ENCODE measurements at regions not wholly inside any gene's neighbourhood (a gene's known extent, or its start where the extent isn't known, plus 50 kb on each side); places are given as distances from the start of the nearest gene placed in this dataset.
"Not testable (repeated sequence)": the region's sequence is repeated elsewhere in the genome, so short reads cannot be mapped to it uniquely, and the experiment has no call there.

DNA sequence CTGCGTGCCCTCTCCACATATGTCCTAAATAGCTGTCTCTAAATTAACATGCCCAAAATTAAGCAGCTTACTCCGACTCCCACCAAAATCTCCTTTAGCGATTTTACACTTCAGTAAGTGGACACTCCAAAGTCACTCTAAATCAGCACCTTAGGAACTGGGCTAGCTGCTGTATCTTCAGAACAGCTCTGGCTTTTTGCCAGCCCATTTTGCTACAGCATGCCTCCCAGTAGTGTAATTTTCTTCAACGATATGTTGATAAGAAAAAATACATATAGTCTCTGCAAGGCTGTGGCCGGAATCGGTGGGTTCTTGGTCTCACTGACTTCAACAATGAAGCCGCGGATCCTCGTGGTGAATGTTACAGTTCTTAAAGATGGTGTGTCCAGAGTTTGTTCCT lies 291.8 kb upstream of the RGPD4 start:
- no peaks in the 10 kb centered on the region for H3K27me3 Mint-ChIP-seq
- peaks cover 5% of the 10 kb centered on the region for H3K9me3 Mint-ChIP-seq
- intact Hi-C loops (cut with micrococcal nuclease) = no loop called here
- H3K4me1 Mint-ChIP-seq (ENCODE audit: low read depth) = no peaks in the 10 kb centered on the region
- H3K27ac Mint-ChIP-seq = no peak overlapping the region
- no peak for DNase-seq
- ChIA-PET CTCF (no interaction called here), POLR2A (no interaction called here)
- no peak overlapping the region for H3K4me3 Mint-ChIP-seq
- H3K36me3 Mint-ChIP-seq = no peaks in the 10 kb centered on the region

DNA sequence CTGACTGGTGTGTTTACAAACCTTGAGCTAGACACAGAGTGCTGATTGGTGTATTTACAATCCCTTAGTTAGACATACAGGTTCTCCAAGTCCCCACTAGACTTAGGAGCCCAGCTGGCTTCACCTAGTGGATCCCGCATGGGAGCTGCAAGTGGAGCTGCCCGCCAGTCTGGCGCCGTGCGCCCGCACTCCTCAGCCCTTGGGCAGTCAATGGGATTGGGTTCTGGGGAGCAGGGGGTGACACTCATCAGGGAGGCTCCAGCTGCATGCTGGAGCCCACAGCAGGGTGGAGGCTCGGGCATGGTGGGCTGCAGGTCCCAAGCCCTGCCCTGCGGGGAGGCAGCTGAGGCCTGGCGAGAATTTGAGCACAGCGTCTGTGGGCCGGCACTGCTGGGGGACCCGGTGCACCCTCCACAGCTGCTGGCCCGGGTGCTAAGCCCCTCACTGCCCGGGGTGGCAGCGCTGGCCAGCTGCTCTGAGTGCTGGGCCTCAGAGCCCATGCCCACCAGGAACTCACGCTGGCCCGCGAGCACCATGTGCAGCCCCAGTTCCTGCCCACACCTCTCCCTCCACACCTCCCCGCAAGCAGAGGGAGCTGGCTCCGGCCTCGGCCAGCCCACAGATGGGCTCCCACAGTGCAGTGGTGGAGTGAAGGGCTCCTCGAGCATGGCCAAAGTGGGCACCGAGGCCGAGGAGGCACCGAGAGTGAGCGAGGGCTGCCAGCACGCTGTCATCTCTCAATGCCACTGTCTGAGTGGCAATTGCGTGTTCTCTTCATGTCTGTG lies 290.6 kb upstream of the RGPD4 start:
- H3K4me3 Mint-ChIP-seq; H3K9me3 Mint-ChIP-seq; H3K27me3 Mint-ChIP-seq; H3K36me3 Mint-ChIP-seq; DNase-seq; CTCF ChIA-PET; H3K4me1 Mint-ChIP-seq (ENCODE audit: low read depth); intact Hi-C loops (cut with micrococcal nuclease); H3K27ac Mint-ChIP-seq; POLR2A ChIA-PET: not testable (repeated sequence)

DNA sequence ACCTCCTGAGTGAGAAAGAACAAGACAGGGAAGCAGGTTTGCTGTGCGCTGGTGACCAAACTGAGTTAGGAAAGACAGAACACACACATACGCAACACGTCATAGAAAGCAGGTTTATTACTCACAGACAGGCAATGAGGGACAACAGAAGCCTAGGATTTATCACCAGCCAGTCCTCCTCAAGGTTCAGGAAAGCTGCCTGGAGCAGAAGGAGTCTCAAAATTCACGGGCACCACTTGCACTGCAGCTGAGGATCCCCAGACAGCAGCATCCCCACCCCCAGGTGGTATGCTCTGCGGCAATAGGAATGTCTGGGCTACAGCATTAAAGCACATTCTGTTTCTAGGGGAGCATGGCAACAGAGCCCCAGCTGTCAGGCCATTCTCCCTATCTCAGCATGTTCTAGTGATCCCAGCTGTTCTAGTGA lies 284.4 kb upstream of the RGPD4 start:
- Mint-ChIP-seq H3K9me3 (no peaks in the 10 kb centered on the region), H3K36me3 (no peaks in the 10 kb centered on the region), H3K27me3 (no peaks in the 10 kb centered on the region), H3K4me3 (no peak overlapping the region), H3K27ac (no peak overlapping the region), H3K4me1 (ENCODE audit: low read depth) (no peaks in the 10 kb centered on the region)
- DNase-seq = no peak
- ChIA-PET POLR2A (no interaction called here), CTCF (no interaction called here)
- intact Hi-C loops (cut with micrococcal nuclease) = no loop called here

DNA sequence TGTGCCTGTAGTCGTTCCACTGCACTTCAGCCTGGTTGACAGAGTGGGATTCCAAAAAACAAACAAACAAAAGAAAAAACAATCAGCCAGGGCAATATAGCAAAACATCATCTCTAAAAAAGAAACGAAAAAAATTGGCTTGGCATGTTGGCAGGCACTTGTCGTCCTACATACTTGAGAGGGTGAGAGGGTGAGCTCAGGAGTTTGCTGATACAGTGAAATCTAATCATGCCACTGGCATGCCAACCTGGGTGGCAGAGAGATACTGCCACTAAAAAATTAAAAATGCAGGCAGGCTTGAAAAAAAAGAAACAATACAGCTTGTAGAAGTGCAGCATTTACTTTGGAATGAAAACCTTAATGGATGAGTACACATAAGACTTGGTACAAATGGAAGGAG lies 282.9 kb upstream of the RGPD4 start:
- no peaks in the 10 kb centered on the region for H3K9me3 Mint-ChIP-seq
- CTCF ChIA-PET = no interaction called here
- H3K4me1 Mint-ChIP-seq (ENCODE audit: low read depth) = no peaks in the 10 kb centered on the region

DNA sequence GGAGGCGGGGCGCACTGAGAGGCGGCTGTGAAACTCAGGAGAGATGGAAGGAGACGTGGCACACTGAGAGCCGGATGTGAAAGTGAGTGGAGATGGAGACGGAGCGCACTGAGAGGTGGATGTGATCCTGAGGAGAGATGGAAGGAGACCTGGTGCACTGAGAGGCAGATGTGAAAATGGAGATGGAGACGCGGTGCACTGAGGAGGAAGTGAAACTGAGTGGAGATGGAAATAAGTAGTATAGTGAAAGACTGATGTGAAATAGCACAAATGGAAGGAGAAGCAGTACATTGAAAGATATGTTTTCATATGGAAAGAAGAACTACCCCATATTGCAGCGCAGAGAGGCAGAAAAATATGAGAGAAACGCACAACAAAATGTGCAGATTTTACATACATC lies 281.6 kb upstream of the RGPD4 start:
- CTCF ChIA-PET = no interaction called here
- Mint-ChIP-seq H3K27me3 (no peaks in the 10 kb centered on the region), H3K27ac (no peak overlapping the region), H3K36me3 (no peaks in the 10 kb centered on the region), H3K4me1 (ENCODE audit: low read depth) (no peaks in the 10 kb centered on the region), H3K4me3 (no peak overlapping the region), H3K9me3 (no peaks in the 10 kb centered on the region)
- POLR2A ChIA-PET = no interaction called here
- no peak for DNase-seq
- intact Hi-C loops (cut with micrococcal nuclease) = no loop called here

More for the DNA sequence above, 282.9 kb upstream of the RGPD4 start:
- DNase-seq = no peak
- intact Hi-C loops (cut with micrococcal nuclease) = no loop called here
- Mint-ChIP-seq H3K27me3 (no peaks in the 10 kb centered on the region), H3K36me3 (no peaks in the 10 kb centered on the region), H3K27ac (no peak overlapping the region), H3K4me3 (no peak overlapping the region)
- POLR2A ChIA-PET = no interaction called here

DNA sequence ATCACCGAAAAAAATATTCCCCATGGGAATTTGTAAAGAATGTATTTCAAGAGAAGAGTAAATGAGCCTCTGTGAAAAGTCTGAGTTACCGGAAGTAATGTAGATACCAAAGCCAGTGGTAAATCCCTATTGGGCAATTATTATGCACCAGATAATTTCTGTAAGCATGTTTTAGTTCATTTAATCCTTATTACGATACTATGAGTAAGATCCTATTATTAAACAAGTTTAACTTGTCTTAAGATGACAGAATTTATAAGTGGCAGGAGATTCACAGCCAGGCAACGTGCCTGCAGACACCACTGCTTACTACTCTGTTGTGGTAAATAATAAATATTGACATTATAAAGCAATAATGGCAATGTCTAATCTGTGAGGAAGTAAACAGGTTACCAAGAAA lies 280.8 kb upstream of the RGPD4 start:
- ChIA-PET POLR2A (no interaction called here), CTCF (no interaction called here)
- Mint-ChIP-seq H3K27ac (no peak overlapping the region), H3K9me3 (no peaks in the 10 kb centered on the region), H3K36me3 (no peaks in the 10 kb centered on the region), H3K4me3 (no peak overlapping the region), H3K27me3 (no peaks in the 10 kb centered on the region), H3K4me1 (ENCODE audit: low read depth) (no peaks in the 10 kb centered on the region)
- no peak for DNase-seq
- intact Hi-C loops (cut with micrococcal nuclease) = no loop called here

DNA sequence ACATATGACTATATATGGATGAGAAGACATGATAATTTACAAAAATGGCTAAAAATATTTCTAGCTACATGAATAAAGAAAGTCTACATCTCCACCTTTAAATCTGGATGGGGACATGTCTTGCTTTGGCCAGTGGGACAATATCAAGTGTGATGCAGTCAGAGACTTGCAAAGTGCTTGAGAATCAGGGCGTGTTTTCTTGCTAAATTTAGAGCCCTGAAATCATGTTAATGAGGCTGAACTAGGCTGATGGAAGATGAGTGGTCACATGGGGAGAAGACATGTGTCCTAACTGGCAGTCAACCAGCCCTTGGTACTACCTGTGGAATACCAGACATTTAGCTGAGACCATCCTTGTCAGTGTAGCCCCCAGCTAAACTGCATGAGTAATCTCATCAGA lies 278.5 kb upstream of the RGPD4 start:
- no peak for DNase-seq
- Mint-ChIP-seq H3K4me1 (ENCODE audit: low read depth) (no peaks in the 10 kb centered on the region), H3K36me3 (no peaks in the 10 kb centered on the region), H3K4me3 (no peak overlapping the region), H3K27me3 (no peaks in the 10 kb centered on the region), H3K27ac (no peak overlapping the region), H3K9me3 (no peaks in the 10 kb centered on the region)
- CTCF ChIA-PET = no interaction called here
- intact Hi-C loops (cut with micrococcal nuclease) = no loop called here
- POLR2A ChIA-PET = no interaction called here

DNA sequence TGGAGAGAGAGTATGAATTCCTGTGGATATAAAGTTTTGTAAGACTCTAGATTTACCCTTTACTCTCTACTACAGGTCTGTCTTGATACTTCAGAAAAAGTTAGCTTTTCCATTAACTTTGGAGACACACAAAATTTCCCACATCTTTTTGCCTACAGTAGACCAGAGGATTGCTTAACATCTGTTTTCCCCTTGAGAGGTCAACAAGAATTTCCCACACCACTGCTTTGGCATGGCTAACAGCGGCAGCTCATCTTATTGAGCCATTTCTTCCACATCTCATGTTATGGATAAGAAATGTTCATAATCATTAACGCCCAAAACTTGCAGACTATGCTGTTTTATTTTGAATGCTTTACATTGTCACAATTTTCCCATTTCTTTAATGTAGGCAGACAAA lies 273.6 kb upstream of the RGPD4 start:
- Mint-ChIP-seq H3K27me3 (no peaks in the 10 kb centered on the region), H3K36me3 (no peaks in the 10 kb centered on the region), H3K27ac (no peak overlapping the region), H3K9me3 (peaks cover 17% of the 10 kb centered on the region), H3K4me3 (no peak overlapping the region), H3K4me1 (ENCODE audit: low read depth) (no peaks in the 10 kb centered on the region)
- ChIA-PET POLR2A (no interaction called here), CTCF (no interaction called here)
- DNase-seq = no peak
- intact Hi-C loops (cut with micrococcal nuclease) = no loop called here

DNA sequence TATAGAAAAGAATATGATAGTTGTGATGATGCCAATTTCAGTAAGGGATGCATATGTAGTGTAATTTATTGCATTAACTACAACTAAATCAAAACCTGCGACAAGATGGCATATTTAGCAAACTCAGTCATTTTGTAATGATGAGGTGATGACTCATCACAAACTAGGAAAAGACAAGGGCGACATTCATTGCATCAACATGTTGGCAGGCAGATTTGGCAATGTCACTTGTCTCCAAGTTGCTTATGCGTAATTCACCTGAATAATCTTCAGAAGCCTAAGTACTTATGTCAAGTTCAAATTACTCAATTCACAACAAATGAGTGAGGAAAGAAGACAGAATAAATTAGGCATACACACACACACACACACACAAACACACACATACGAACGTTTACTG lies 273.2 kb upstream of the RGPD4 start:
- no peak overlapping the region for H3K27ac Mint-ChIP-seq
- no peak overlapping the region for H3K4me3 Mint-ChIP-seq
- ChIA-PET CTCF (no interaction called here), POLR2A (no interaction called here)
- intact Hi-C loops (cut with micrococcal nuclease) = no loop called here
- no peaks in the 10 kb centered on the region for H3K36me3 Mint-ChIP-seq
- H3K9me3 Mint-ChIP-seq = peaks cover 17% of the 10 kb centered on the region
- H3K4me1 Mint-ChIP-seq (ENCODE audit: low read depth) = no peaks in the 10 kb centered on the region
- DNase-seq = no peak
- no peaks in the 10 kb centered on the region for H3K27me3 Mint-ChIP-seq

DNA sequence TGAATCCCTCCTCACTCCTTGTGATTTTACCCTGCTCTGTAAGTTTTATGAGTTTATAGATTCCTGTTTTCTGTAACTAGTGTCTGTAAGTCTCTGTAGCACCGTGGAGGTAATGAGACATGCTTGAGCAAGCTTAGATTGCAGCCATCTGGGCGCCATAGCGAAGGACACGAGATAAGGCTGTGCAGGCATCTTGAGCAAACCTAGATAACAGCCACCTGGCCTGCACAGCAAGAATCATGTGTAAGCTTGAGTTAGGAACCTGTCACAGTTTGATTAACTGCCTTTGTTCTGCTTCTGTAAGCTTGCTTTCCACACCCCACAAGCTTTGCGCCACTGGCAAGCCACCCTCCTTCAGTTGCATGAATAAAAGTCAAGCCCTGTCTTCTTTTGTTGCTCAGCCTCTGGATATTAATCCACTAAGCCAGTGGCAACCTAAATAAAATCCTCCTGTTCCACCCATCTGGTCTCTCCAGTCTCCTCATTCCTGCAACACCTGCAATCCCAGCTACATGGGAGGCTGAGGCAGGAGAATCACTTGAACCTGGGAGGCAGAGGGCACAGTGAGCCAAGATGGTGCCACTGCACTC lies 270.6 kb upstream of the RGPD4 start:
- CTCF ChIA-PET = interaction anchor here (0.6 kb wide), 1 partner anchor 380 kb away, joined by 3 read pairs; no protein-coding TSS in a partner anchor
- Mint-ChIP-seq H3K36me3 (no peaks in the 10 kb centered on the region), H3K4me1 (ENCODE audit: low read depth) (no peaks in the 10 kb centered on the region), H3K27me3 (no peaks in the 10 kb centered on the region), H3K27ac (no peak overlapping the region), H3K9me3 (peaks cover 17% of the 10 kb centered on the region), H3K4me3 (no peak overlapping the region)
- intact Hi-C loops (cut with micrococcal nuclease) = no loop called here
- DNase-seq = no peak
- POLR2A ChIA-PET = no interaction called here

DNA sequence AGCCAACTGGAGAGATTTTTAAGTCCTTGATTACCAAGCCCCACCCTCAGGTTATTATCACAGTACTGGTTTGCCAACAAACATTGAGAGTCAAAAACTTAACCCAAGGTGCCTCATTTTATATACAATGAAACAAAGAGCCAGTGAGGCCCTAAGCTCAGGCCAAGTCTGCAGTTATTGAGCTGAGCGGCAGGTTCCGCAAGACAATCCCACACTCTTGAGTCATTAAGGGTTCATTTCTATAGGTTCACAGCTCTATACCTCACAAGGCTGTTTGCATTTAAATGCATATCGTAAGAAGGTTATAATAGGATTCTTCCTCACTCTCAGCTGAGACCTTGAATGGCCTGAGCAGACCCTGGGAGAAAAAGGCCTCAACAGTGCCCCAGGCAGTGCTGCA lies 268.4 kb upstream of the RGPD4 start:
- no peaks in the 10 kb centered on the region for H3K4me1 Mint-ChIP-seq (ENCODE audit: low read depth)
- H3K9me3 Mint-ChIP-seq = peaks cover 17% of the 10 kb centered on the region
- CTCF ChIA-PET = no interaction called here
- no peak overlapping the region for H3K4me3 Mint-ChIP-seq
- intact Hi-C loops (cut with micrococcal nuclease) = no loop called here
- no peaks in the 10 kb centered on the region for H3K27me3 Mint-ChIP-seq
- POLR2A ChIA-PET = no interaction called here
- H3K27ac Mint-ChIP-seq = no peak overlapping the region
- no peak for DNase-seq
- H3K36me3 Mint-ChIP-seq = no peaks in the 10 kb centered on the region

DNA sequence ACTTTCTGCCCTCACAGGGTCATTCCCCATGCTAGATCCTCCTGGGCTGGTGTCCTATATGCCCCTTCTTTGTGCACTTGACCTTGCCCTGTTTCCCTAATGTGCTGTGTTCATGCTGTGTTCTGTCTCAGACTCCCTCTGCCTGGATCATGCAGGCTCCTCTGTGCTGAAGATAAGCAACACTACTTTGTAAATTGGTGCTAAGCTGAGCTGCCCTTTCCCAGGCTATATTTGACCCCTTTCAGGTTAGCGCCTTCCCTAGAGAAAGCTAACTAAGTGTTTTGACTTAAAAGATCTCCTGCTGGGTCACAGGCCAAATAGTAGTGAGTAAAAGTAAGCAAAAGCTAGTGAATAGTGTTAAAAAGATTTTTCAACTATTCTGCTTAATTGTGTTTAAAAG lies 257.2 kb upstream of the RGPD4 start:
- Mint-ChIP-seq H3K4me3 (no peak overlapping the region), H3K9me3 (no peaks in the 10 kb centered on the region), H3K27me3 (no peaks in the 10 kb centered on the region), H3K36me3 (no peaks in the 10 kb centered on the region), H3K4me1 (ENCODE audit: low read depth) (no peaks in the 10 kb centered on the region), H3K27ac (no peak overlapping the region)
- ChIA-PET CTCF (no interaction called here), POLR2A (no interaction called here)
- intact Hi-C loops (cut with micrococcal nuclease) = no loop called here
- no peak for DNase-seq

DNA sequence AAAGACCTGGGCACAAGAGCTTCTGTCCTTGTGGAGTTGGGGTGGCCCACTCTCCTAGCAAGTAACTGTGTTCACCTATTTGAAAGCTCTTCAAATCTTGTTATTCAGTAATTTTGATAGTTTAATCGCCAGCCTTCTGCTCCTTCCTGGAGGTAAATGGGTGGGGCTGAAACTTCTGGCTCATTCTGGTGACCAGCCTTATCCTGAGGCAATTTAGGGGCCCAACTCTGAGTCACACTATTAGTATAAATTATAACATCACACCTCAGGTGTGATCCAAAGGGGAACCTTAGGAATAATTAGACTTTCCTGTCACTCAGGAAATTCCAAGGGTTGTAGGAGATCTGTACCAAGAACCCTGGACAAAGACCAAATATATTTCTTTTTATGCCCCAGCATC lies 255.8 kb upstream of the RGPD4 start:
- ChIA-PET POLR2A (no interaction called here), CTCF (interaction anchor here (0.6 kb wide), 1 partner anchor 1405 kb away, joined by 3 read pairs; no protein-coding TSS in a partner anchor)
- DNase-seq = no peak
- H3K27ac Mint-ChIP-seq = no peak overlapping the region
- no peaks in the 10 kb centered on the region for H3K27me3 Mint-ChIP-seq
- no peaks in the 10 kb centered on the region for H3K36me3 Mint-ChIP-seq
- intact Hi-C loops (cut with micrococcal nuclease) = no loop called here
- H3K4me3 Mint-ChIP-seq = no peak overlapping the region
- H3K9me3 Mint-ChIP-seq = no peaks in the 10 kb centered on the region
- no peaks in the 10 kb centered on the region for H3K4me1 Mint-ChIP-seq (ENCODE audit: low read depth)
